GM18907 (cell line): ENCODE measurements at regions not wholly inside any gene's neighbourhood (a gene's known extent, or its start where the extent isn't known, plus 50 kb on each side); places are given as distances from the start of the nearest gene placed in this dataset.

Source experiments
- ATAC-seq: cut with Tn5 transposase; IDR thresholded peaks from one replicate; pipeline ENCODE4 v1.9.1; 2021; ENCODE audit warnings: mild to moderate bottlenecking, moderate library complexity; ENCODE audit not compliant: unreplicated experiment

- no peak for ATAC-seq
Observed at GRCh38 chr12:58513301-58513834, 406.9 kb downstream of the LRIG3 start.

GRCh38 chr12:58513852-58514251 lies 406.5 kb downstream of the LRIG3 start:
- no peak for ATAC-seq

DNA sequence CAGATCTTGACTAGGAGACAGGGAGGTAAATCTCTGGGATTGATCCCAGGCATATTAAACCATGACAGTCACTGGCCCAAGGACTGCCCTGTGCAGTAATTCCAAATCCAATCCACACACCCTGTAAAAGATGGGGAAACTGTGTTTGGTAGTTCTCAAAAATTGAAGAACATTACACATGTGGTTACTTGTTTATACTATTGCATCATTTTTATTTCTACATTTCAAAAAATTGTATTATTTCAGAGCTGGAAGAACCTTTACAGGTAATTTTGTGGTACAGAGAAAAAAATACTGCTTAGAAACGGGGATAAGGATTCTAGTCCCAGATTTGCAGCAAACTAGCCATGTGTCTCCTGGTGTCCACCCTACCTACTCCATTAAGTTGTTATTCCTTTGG lies 400.5 kb downstream of the LRIG3 start:
- ATAC-seq, result no peak

DNA sequence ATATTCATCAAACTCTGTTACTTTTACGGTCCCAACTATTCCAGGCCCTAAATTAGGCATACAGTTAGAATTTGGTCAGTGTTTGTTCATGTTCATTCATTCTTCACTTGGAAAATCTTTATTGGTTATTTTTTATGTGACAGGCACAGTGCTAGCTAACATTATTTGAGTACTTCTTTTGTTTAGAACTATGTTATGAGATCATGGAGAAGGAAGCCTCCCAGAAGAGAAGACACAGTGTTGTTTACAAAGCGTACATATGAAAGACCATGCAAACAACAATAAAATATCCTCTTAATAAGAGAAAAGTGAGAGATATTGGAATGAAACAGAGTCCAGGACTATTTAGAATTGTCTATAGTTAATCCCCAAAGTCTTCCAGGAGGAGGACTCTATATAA lies 399.2 kb downstream of the LRIG3 start:
- no peak for ATAC-seq

DNA sequence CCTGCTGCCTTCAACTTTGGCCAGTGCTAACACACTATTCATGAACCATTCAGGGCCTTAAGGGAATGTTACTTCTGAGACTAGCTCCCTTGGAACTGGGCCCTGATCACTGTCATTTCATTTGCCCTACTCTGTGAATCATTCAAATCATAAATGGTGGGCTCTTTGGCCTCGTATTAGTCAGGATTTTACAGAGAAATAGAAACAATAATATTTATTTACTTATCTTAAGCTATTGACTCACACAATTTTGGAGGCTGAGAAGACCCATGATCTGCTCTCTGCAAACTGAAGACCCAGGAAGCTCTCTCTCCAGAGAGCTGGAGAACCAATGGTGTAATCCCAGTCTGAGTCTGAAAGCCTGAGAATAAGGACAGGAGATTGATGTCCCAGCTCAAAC lies 398.5 kb downstream of the LRIG3 start:
- no peak for ATAC-seq

DNA sequence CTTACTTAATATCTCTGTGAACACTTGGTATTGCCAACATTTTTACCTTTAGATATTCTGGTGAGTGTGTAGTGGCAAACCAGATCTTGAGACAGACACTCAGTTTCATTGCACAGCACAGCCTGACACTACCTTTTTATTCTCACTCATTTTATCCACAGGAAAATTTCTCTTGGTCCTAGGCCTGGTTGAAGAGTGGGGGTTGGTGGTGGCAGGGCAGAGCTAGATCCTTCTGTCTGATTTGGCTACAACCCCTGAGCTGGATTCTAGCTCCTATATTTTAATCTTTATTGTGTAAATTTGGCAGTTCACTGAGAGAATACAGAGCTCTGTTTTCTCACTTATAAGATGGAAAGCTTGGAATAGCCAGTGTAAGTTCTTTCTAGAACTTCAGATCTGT lies 396.9 kb downstream of the LRIG3 start:
- ATAC-seq, result no peak

GRCh38 chr12:58528271-58528670 lies 392.0 kb downstream of the LRIG3 start:
- no peak for ATAC-seq

DNA sequence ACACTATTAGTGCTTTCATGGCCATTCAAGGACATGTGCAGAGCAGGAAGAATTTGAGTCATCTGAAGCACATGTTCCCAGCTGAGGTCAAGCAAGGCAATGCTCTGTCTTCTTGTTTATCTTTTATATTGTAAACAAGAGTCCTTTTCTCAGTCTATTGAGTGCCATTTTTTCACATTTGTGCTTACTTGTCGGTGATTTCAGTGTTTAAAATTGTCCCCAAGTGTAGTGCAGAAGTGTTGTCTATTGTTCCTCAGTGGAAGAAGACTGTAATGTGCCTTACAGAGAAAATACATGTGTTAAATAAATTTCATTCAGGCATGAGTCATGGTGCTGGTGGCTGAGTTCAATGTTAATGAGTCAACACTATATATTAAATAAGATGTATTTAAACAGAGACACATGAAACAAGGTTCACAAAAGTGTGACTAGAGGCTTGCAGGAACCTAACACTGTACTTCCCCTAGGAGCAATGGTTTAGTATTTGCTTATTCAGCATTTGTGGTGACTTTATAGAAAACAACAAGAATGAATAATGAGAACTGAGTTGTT lies 391.1 kb downstream of the LRIG3 start:
- no peak for ATAC-seq

GRCh38 chr12:58529897-58530741 lies 390.2 kb downstream of the LRIG3 start:
- no peak for ATAC-seq

DNA sequence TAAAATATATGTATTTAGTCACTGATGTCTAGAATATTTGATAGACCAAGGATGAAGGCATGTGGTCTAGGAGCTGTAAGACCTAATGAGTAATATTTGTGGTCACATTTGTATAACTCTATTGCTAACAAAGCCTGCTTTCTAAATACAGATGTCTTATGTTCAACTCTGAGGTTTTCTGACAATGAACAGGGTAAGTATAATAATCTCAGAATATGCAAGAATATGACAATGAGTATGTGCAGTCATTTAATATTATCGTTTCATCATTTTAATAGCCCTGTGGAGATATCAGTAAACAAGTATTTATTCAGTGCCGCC lies 389.6 kb downstream of the LRIG3 start:
- ATAC-seq, result no peak

GRCh38 chr12:58532855-58533608 lies 387.3 kb downstream of the LRIG3 start:
- no peak for ATAC-seq

DNA sequence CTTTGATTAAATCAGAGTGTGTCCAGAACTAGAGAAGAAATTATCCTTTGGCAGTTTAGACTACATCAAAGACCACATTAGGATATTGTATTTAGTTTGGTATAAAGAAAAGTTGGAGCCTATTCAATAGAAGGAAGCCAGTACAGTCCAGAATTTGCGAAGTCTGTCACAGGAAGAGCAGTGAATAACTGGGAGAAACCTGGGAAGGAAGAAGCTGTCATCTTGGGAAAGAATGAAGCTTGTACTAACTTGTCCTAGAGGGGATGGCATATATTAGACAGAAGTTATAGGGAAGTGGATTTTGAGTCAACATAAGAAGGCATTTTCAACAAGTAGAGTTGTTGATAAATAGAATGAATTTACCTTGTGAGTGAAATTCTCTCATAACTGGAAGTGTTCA lies 386.7 kb downstream of the LRIG3 start:
- no peak for ATAC-seq

DNA sequence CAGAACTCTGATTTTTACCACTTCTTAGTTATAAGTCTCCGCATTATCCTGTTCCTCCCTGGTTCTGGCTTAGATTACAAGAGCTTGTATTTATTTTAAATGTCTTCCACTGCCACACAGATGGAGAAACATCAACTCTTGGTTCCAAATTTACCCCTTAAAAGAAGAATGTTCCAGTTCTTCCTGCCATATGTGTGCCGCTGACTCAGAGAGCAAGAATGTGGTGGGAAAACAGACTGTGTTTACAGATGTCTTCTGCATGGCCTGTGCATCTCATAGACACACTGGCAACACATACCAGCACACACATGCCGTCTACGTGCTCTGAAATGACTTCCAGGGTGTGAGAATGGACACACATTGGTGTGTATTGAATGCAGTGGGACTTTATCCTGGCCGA lies 383.0 kb downstream of the LRIG3 start:
- ATAC-seq, result no peak

- no peak for ATAC-seq
Observed at GRCh38 chr12:58539295-58539694, 381.0 kb downstream of the LRIG3 start.

DNA sequence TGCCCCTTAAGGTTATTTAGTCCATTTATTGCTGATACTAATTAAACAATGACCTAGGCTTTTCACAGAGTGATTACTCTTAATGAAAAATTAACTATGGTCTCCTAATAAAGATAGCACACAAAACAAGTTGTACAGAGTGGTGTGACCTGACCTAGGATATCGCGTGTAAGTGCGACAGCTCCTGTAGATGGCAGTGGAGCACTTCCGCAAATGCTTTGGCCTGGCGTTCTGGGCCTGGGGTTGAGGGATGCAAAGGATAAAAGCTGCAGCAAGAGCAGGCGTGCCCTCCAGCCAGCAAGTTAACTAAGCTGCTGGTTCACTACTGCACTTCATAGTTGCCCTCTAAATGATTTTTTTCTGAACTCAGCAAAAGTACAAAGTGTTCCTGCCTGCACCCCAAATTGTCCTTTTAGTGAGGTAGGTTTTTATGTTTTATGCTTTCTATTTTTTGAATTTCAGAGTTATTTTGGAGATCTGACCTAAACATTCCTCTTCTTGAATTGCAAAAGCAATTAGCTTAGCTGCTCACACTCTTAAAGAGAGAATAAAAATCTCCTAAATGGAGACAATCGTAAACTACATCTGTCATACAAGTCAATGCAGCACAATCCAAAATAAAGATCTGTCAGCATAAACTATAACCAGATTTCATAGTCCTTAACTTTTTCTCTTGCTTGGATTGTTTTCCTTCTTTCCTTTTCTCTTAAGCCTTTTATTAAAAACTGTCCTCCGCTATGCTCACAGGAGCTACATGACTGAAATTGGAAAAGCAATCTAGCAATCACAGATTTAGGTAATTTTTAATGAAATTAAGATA lies 379.6 kb downstream of the LRIG3 start:
- no peak for ATAC-seq

DNA sequence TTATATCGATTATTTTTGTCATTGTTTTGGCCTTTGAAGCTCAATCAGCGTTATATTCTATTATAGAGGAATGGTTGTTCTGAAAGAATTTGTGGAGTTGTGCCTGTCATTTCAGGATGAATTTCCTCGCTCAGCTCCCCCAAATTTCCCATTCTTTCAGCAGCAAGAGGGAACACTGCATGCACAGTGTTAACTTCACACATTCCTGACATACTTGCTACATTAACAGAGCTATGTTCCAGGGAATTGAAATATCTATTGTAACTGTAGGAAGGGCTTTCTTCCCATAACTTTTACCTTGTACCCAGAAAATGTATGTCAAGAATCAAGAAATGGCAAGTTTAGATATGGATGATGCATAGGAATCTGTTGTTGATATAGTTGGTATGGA lies 379.0 kb downstream of the LRIG3 start:
- ATAC-seq, result no peak

GRCh38 chr12:58544281-58544680 lies 376.0 kb downstream of the LRIG3 start:
- no peak for ATAC-seq

- no peak for ATAC-seq
Observed at GRCh38 chr12:58547217-58547616, 373.1 kb downstream of the LRIG3 start.

- no peak for ATAC-seq
Observed at GRCh38 chr12:58548801-58549200, 371.5 kb downstream of the LRIG3 start.

GRCh38 chr12:58554522-58555157 lies 365.7 kb downstream of the LRIG3 start:
- no peak for ATAC-seq

GRCh38 chr12:58557171-58557570 lies 363.1 kb downstream of the LRIG3 start:
- no peak for ATAC-seq
